Lower leg skin (tissue), 4 donors: ENCODE measurements at regions not wholly inside any gene's neighbourhood (a gene's known extent, or its start where the extent isn't known, plus 50 kb on each side); places are given as distances from the start of the nearest gene placed in this dataset.

Experiments
- DNase-seq, 2 donors: peaks; one replicate each; pipeline ENCODE4 v3.0.0-alpha.2; 2019; ENCODE audit warnings: low spot score in 2 of 2
- H3K4me3 ChIP-seq: fragments of 200-600 bp; sonication (generic); 2 replicates; pipeline ENCODE4 v1.5.1; 2017; ENCODE audit warnings: mild to moderate bottlenecking, low read depth; ENCODE audit not compliant: poor library complexity, severe bottlenecking
- CTCF ChIP-seq, 3 donors: fragments of 450-650 bp; IDR thresholded peaks; one replicate each; pipeline ENCODE4 v1.5.1; 2016; ENCODE audit warnings: antibody characterized with exemption in 3 of 3, mild to moderate bottlenecking in 3 of 3, moderate library complexity in 2 of 3
- POLR2A ChIP-seq, 2 donors: fragments of 450-650 bp; IDR thresholded peaks; one replicate each; pipeline ENCODE4 v1.6.1; 2016 to 2017; ENCODE audit warnings: antibody characterized with exemption in 2 of 2, mild to moderate bottlenecking in 1 of 2, moderate library complexity in 1 of 2
- WGBS, 2 donors: methylation state at CpG; one replicate each; pipeline ENCODE4 v1.1.5; 2018; 5-methylcytosine and 5-hydroxymethylcytosine counted together
- intact Hi-C: fragments of 100-400 bp; cut with DNase I; formaldehyde crosslinking; loops from one replicate; pipeline ENCODE4 v1.15.0; 2023; ENCODE audit warnings: low total_unique reads

DNA sequence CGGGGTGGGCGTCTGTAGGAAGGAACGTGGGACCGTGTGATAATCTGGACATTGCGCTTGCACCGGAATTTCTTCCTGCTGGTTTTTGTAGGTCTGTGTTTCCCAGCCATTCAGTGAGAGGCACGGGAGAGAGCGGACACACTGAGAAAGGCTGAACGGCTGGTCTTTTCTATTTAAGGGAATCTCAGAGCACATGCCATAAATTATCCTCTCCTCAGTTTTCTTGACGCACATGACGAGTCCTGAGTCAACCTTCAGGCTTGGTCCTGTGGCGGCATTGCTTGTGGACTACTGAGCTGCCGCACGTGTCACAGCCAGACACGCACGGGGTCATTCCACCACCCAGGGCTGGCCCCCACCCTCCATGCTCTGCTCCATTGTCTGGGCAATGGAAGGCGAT is 519.3 kb upstream of the ID2 start:
- intact Hi-C loops = no loop called here
- TF ChIP-seq POLR2A (IDR thresholded peaks at IDR 0.05) (no peak), CTCF (IDR thresholded peaks at IDR 0.05) (no peak)
- 72 to 74% methylated on average over 17 of the region's 17 CpGs for WGBS, 2 donors
- DNase-seq = no peak
- no peak overlapping the region for H3K4me3 ChIP-seq

- intact Hi-C loops = no loop called here
- no peak overlapping the region for H3K4me3 ChIP-seq
- TF ChIP-seq POLR2A (IDR thresholded peaks at IDR 0.05) = no peak
- no peak for TF ChIP-seq CTCF (IDR thresholded peaks at IDR 0.05)
- no peak for DNase-seq
- WGBS, 2 donors = 96 to 97% methylated on average over 5 of the region's 5 CpGs
Measured at GRCh38 chr2:8165550-8165949, 516.3 kb upstream of the ID2 start.

DNA sequence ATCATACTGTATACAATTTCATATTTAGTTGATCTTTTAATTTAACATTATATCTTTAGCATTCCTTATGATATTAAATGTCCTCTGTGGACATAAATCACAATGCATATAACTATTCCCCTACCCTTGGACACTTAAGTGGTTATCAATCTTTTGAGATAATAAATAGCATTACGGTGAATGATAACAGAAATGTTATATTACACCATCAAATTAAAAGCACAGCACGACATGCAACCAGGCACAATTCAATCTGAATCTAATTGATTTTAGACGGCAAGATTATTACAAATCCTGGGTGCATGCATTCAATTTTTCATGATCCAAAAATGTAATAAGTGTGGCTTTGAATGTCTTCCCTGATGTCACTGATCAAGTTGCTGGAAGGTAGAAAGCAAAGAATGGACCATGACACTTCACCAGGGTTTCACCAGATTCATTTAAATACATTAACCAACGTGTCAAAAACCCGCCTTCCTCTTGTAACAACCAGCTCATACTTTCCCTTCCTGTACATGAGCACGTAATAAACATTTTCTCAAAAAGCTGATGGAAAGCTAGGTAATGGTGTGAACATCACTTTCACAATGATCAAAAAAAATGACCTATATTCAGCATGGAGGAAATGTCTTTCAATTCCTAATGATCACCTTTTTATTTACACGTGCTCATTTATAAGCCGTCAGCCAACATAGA is 513.7 kb upstream of the ID2 start:
- DNase-seq = no peak
- 87 to 89% methylated on average over 8 of the region's 8 CpGs for WGBS, 2 donors
- intact Hi-C loops = no loop called here
- no peak overlapping the region for H3K4me3 ChIP-seq
- TF ChIP-seq POLR2A (IDR thresholded peaks at IDR 0.05) = no peak
- TF ChIP-seq CTCF (IDR thresholded peaks at IDR 0.05) = no peak

- WGBS, 2 donors = 95 to 100% methylated on average over 2 of the region's 2 CpGs
- H3K4me3 ChIP-seq = no peak overlapping the region
- intact Hi-C loops = no loop called here
- TF ChIP-seq POLR2A (IDR thresholded peaks at IDR 0.05) (no peak), CTCF (IDR thresholded peaks at IDR 0.05) (no peak)
- DNase-seq = no peak
Measured at GRCh38 chr2:8168876-8169424, 512.9 kb upstream of the ID2 start.

- no peak overlapping the region for H3K4me3 ChIP-seq
- DNase-seq = no peak
- TF ChIP-seq POLR2A (IDR thresholded peaks at IDR 0.05) = no peak
- TF ChIP-seq CTCF (IDR thresholded peaks at IDR 0.05) = no peak
- intact Hi-C loops = no loop called here
- 58 to 69% methylated on average over 3 of the region's 3 CpGs for WGBS, 2 donors
Measured at GRCh38 chr2:8169443-8169842, 512.4 kb upstream of the ID2 start.
